ENCODE measurements at regions not wholly inside any gene's neighbourhood (a gene's known extent, or its start where the extent isn't known, plus 50 kb on each side); places are given as distances from the start of the nearest gene placed in this dataset.
"Not testable (repeated sequence)": the region's sequence is repeated elsewhere in the genome, so short reads cannot be mapped to it uniquely, and the experiment has no call there.

GRCh38 chr6:121596441-121596840, 161.0 kb downstream of the GJA1 start:
- FAIRE-seq = no peak

DNA sequence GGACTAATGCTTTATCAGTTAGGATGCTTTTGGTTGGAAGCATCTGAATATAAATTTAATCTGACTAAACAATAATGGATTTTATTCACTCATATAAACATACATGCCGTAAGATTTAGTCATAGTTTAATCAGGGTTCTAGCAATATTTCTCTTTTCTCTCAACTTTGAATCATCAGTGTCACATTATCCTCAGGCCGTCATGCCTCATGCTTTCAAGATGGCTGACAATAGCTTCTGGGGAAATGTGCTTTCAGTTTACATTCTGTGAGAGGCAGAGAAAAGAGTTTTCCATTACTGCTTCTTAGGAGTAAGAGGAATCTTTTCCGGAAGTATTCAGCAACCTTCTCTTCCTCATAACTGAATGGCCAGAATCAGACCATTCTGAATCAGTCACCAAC, 162.2 kb downstream of the GJA1 start:
- no peak for FAIRE-seq

DNA sequence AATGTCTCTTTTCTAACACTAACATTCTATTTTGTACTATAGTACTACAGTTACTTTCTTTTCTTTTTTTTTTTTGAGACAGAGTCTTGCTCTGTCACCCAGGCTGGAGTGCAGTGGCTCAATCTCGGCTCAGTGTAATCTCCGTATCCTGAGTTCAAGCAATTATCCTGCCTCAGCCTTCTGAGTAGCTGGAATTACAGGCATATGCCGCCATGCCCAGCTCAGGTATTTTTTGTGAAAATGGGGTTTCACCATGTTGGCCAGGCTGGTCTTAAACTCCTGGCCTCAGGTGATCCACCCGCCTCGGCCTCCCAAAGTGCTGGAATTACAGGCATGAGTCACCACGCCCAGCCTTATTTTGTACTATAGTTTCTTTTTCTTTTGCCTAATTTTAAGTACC, 163.9 kb downstream of the GJA1 start:
- not testable (repeated sequence) for FAIRE-seq

DNA sequence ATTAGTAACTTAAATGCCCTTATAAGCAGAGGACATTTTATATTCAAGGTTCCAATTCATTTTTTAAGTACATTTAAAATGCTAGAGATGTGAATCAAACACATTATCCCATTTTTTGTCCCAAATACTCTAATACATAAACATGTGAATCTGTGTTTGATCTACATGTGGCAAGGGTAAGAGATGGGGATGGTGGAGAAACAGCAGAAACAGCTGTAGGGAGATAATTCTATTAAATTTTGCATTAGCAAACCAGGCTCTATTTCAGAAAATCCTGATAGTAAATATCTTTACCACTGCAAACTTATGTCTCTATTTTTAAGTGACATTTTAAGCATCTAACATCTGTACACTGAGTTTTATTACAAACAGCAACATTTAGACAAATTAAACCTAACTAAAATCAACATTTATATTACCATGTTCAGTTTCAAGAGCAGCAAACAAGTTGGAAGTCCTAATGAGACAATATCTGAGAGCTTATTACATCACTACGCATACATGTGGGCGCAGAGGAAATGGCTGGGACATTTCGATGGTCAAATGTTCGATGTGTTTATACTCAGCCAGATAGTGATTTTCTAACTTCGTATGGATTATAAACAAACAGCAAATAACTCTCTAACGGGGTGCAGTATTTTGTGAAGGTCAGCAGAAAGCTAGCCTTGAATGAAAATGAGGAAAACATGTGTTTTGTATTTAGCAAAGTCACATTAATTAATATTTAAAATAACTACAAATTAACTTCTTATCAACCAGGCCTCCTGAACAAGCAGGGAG, 165.1 kb downstream of the GJA1 start:
- no peak for FAIRE-seq

- no peak for FAIRE-seq
Observed at GRCh38 chr6:121603486-121603885, 168.0 kb downstream of the GJA1 start.

GRCh38 chr6:121607721-121608120, 172.3 kb downstream of the GJA1 start:
- FAIRE-seq = no peak

- FAIRE-seq = no peak
Observed at GRCh38 chr6:121608270-121608669, 172.8 kb downstream of the GJA1 start.

- FAIRE-seq = no peak
Observed at GRCh38 chr6:121609281-121609680, 173.8 kb downstream of the GJA1 start.

DNA sequence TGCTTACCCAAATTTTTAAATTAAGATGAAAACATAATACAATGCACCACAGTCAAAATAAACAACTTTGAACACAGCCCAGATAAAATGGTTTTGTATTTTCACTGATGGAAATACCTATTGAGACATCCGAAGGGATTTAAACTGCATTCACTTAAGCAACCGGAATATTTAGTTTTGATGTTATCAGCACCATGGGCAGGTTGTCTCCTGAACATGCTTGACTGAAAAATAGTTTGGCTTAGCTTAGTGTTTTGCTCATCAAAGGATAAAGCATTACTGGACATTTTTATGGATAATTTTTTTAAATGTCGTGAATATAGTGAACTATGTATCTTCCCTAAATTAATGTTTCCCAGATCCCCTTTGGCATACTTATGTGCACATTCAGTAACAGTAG, 177.5 kb downstream of the GJA1 start:
- no peak for FAIRE-seq

- no peak for FAIRE-seq
Observed at GRCh38 chr6:121614115-121614514, 178.7 kb downstream of the GJA1 start.

GRCh38 chr6:121615493-121615892, 180.0 kb downstream of the GJA1 start:
- no peak for FAIRE-seq

GRCh38 chr6:121616406-121616805, 181.0 kb downstream of the GJA1 start:
- FAIRE-seq = no peak

DNA sequence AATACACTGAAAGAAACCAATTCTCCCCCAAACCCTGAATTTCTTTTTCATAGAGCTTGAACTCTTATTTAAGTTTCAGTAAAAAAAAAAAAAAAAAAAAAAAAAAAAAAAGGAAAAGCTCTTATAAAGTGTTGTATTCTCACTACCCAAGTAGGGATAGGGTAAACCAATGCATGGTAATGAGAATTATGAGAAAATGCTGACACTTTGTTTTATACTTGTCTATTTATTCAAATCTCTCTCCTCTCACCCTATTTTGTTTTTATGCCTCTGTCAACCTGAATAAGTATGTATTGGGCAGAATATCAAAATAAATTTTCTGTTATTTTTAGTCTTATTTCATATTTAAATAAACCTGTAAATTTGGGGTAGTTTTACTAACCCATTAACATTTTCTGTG, 181.9 kb downstream of the GJA1 start:
- no peak for FAIRE-seq

DNA sequence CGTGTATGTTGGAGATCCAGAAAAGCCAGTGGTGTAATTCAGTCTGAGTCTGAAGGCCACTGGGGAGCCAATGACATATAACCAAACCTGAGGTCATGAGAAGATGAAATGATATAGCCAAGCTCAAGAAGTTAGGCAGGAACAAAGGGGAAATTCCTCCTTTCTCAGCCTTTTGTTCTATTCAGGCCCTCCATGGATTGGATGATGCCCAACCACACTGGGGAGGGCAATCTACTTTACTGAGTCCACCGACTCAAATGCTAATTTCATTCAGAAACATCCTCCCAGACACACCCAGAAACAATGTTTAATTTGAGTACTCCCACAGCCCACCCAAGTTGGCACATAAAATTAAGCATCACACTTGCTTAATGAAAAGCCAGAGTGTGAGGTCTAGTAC, 183.6 kb downstream of the GJA1 start:
- no peak for FAIRE-seq

DNA sequence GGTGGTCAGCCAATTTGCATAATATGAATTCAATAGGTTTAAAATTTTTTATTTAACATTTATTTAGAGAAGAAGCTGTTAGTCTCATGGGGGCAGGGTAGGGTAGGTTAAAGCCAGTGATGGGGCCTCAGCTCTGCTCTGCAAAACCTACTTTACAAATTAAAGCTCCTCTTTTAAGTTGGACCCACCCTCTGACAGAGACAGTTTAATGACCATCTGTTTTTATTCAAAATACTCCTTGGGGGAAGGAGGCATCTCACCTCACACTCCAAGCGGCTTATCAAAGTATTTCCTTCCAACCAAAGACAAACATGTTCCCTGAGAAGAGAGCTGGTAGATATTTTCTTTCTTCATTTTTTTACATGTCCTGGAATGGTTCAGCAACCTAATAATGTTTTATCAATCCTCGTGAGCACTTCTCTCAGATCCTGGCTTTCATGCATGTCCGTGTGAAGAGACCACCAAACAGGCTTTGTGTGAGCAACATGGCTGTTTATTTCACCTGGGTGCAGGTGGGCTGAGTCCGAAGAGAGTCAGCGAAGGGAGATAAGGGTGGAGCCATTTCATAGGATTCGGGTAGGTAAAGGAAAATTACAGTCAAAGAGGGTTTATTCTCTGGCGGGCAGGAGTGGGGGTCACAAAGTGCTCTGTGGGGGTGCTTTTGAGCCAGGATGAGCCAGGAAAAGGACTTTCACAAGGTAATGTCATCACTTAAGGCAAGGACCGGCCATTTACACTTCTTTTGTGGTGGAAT, 184.7 kb downstream of the GJA1 start:
- FAIRE-seq = no peak

DNA sequence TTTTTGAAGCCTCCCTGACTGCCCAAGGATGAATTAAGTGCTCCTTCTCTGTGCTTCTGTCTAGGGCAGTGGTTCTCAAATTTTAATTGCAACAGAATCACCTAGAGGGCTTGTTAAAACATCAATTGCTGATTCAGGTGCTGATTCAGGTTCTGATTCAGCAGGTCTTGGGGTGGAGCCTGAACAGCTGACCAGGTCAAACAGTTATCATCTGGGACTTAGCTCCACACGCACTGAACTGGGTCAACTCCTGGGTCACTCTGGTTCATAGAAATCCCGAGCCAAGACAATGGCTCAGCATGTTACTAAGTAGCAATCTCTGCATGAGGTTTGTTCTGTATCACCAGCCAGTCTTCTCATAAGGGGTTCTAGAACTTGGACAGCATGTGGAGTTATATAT, 192.3 kb downstream of the GJA1 start:
- no peak for FAIRE-seq

DNA sequence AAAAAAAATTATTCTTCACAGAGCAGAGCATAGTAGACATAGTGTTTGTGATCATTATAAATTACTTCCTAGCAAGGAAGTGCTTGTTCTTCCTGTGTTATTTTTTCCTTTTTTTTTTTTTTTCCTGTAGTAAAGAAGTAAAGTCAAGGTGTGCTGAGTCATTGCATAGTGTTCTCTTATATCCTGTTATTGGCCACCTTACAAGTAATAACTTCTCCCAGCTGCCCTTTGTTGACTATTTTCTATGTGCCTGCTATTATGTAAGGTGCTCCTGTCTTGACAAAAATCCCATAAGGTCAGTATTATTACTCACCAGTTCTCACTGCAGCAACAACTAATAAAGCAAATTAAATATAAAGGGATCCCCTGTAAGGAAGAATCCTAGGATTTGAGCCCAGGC, 195.3 kb downstream of the GJA1 start:
- no peak for FAIRE-seq

DNA sequence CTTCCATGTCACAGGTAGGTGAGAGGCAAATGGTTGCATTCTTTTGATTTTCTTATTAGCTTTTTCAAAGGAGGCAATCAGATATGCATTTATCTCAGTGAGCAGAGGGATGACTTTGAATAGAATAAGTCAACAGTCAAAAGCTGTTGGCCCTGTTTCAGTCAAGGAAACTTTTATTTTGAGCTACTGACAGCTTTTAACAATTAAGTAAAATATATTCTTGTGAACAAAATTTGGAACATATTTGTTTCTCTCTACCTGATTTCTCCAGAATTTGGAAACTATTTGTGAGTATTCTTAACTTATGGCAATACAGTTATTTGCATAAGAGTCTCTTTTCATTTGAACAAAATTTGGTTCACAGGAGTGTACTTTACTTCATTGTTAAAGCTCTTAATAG, 196.3 kb downstream of the GJA1 start:
- FAIRE-seq = not testable (repeated sequence)

DNA sequence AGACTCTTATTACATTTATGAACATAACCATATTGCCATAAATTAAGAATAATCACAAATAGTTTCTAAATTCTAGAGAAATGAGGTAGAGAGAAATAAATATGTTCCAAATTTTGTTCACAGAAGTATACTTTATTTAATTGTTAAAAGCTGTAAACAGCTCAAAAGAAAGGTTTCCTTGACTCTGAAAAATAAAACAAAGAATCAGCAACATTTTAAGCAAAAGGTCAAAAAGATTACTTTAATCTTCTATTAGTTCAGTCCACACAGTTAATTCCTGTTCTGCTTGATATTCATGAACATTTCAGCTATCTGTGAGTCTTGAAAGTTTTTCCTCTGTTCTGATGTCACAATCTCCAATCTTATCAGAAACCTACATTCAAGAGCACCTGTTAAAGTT, 197.9 kb downstream of the GJA1 start:
- no peak for FAIRE-seq

DNA sequence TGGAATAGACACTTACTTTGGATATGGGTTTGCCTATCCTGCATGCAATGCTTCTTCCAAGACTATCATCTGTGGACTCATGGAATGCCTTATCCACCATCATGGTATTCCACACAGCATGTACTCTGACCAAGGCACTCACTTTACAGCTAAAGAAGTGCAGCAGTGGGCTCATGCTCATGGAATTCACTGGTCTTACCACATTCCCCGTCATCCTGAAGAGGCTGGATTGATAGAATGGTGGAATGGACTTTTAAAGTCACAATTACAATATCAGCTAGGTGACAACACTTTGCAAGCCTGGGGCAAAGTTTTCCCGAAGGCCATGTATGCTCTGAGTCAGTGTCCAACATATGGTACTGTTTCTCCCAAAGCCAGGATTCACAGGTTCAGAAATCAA, 199.1 kb downstream of the GJA1 start:
- FAIRE-seq = not testable (repeated sequence)

DNA sequence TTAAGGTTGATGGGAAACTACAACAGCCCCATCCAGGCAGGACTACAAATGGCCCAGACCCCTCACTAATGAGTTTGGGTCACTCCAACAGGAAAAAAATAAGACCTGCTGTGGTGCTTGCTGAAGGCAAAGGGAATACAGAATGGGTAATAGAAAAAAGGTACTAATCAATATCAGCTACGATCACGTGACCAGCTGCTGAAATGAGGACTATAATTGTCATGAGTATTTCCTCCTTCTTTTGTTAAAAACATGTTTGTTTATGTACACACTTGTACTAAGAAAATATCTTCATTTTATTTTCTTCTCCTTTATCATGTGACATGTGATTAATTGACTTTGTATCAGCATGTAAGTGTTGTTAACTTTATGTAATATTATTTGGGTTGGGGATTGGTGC, 199.9 kb downstream of the GJA1 start:
- FAIRE-seq = no peak

- not testable (repeated sequence) for FAIRE-seq
Observed at GRCh38 chr6:121636217-121636616, 200.8 kb downstream of the GJA1 start.

GRCh38 chr6:121639021-121639420, 203.6 kb downstream of the GJA1 start:
- no peak for FAIRE-seq

DNA sequence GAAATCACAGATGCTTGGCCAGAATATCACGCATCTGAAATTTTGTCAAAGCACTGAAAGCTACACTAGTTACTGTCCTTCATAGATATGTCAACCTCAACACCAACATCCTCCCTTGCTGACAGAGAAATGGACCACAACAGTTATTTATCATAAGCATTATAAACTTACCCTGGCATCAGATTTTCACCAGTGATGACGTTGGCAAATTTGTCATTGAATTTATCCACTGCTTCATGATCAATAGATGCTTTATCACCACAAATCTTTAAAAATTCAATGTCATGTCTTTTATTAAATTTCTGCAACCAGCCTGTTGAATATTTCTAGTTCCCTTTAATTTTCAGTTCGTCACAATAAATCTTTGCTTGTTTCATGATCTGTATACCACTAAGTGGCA, 205.7 kb downstream of the GJA1 start:
- FAIRE-seq = no peak
